ENCODE measurements at regions not wholly inside any gene's neighbourhood (a gene's known extent, or its start where the extent isn't known, plus 50 kb on each side); places are given as distances from the start of the nearest gene placed in this dataset.

GRCh38 chrX:15191830-15192229 is 78.1 kb downstream of the ASB9 start:
- TF ChIP-seq CTCF (IDR thresholded peaks at IDR 0.05; ENCODE audit: low read depth, low read length) (no peak), POLR2A (IDR thresholded peaks at IDR 0.05; ENCODE audit: extremely low read depth, insufficient read length) (no peak)

All from NB4 (cell line).